ENCODE measurements at regions not wholly inside any gene's neighbourhood (a gene's known extent, or its start where the extent isn't known, plus 50 kb on each side); places are given as distances from the start of the nearest gene placed in this dataset.

GRCh38 chr15:37847776-37848175, 86.7 kb upstream of the TMCO5A start:
- no peaks in the 10 kb centered on the region for H3K4me1 ChIP-seq (ENCODE audit: insufficient read depth, low read length, severe bottlenecking)
- H3K27ac ChIP-seq (ENCODE audit: low read depth, low read length, poor library complexity, severe bottlenecking): no peak overlapping the region
- H3K79me2 ChIP-seq (ENCODE audit: insufficient read depth, low read length): no peaks in the 10 kb centered on the region

GRCh38 chr15:37856109-37856508, 78.3 kb upstream of the TMCO5A start:
- Histone ChIP-seq H3K4me3 (ENCODE audit: low read depth, low read length, poor library complexity, severe bottlenecking) (no peak overlapping the region), H3K9me2 (ENCODE audit: low read depth, low read length) (no peaks in the 10 kb centered on the region; the same call in 1 of the 2 replicates), H3K79me2 (ENCODE audit: insufficient read depth, low read length) (no peaks in the 10 kb centered on the region), H4K20me1 (ENCODE audit: insufficient read depth, low read length) (no peaks in the 10 kb centered on the region), H3K4me1 (ENCODE audit: insufficient read depth, low read length, severe bottlenecking) (no peaks in the 10 kb centered on the region), H3K9me3 (ENCODE audit: low read length) (no peaks in the 10 kb centered on the region), H3K27ac (ENCODE audit: low read depth, low read length, poor library complexity, severe bottlenecking) (no peak overlapping the region), H3K9ac (ENCODE audit: low read length) (no peak overlapping the region), H3K36me3 (ENCODE audit: insufficient read depth, low read length) (no peaks in the 10 kb centered on the region), H2AFZ (ENCODE audit: low read length) (no peak overlapping the region), H3K27me3 (ENCODE audit: insufficient read depth, low read length) (no peaks in the 10 kb centered on the region), H3K4me2 (ENCODE audit: low read length) (no peak overlapping the region), H3F3A (ENCODE audit: insufficient read depth, low read length) (no peaks in the 10 kb centered on the region)
- no peak for TF ChIP-seq CTCF (IDR thresholded peaks at IDR 0.05; ENCODE audit: low read length)
- TF ChIP-seq EZH2 (IDR thresholded peaks at IDR 0.05; ENCODE audit: borderline replicate concordance, low read length): no peak

More at GRCh38 chr15:37847776-37848175, 86.7 kb upstream of the TMCO5A start:
- no peak for TF ChIP-seq EZH2 (IDR thresholded peaks at IDR 0.05; ENCODE audit: borderline replicate concordance, low read length)
- TF ChIP-seq CTCF (IDR thresholded peaks at IDR 0.05; ENCODE audit: low read length): no peak
- Histone ChIP-seq H3K4me2 (ENCODE audit: low read length) (no peak overlapping the region), H3K4me3 (ENCODE audit: low read depth, low read length, poor library complexity, severe bottlenecking) (no peak overlapping the region), H4K20me1 (ENCODE audit: insufficient read depth, low read length) (no peaks in the 10 kb centered on the region), H3K9ac (ENCODE audit: low read length) (no peak overlapping the region), H3K27me3 (ENCODE audit: insufficient read depth, low read length) (no peaks in the 10 kb centered on the region), H3K9me2 (ENCODE audit: low read depth, low read length) (no peaks in the 10 kb centered on the region), H2AFZ (ENCODE audit: low read length) (no peak overlapping the region), H3K9me3 (ENCODE audit: low read length) (no peaks in the 10 kb centered on the region), H3F3A (ENCODE audit: insufficient read depth, low read length) (no peaks in the 10 kb centered on the region), H3K36me3 (ENCODE audit: insufficient read depth, low read length) (no peaks in the 10 kb centered on the region)

- Histone ChIP-seq H3K79me2 (ENCODE audit: insufficient read depth, low read length) (no peaks in the 10 kb centered on the region), H3K36me3 (ENCODE audit: insufficient read depth, low read length) (no peaks in the 10 kb centered on the region), H3K4me1 (ENCODE audit: insufficient read depth, low read length, severe bottlenecking) (no peaks in the 10 kb centered on the region), H3F3A (ENCODE audit: insufficient read depth, low read length) (no peaks in the 10 kb centered on the region), H2AFZ (ENCODE audit: low read length) (no peak overlapping the region), H3K4me2 (ENCODE audit: low read length) (no peak overlapping the region), H3K27me3 (ENCODE audit: insufficient read depth, low read length) (no peaks in the 10 kb centered on the region), H3K9me3 (ENCODE audit: low read length) (no peaks in the 10 kb centered on the region), H3K9me2 (ENCODE audit: low read depth, low read length) (no peaks in the 10 kb centered on the region; the same call in 1 of the 2 replicates), H3K9ac (ENCODE audit: low read length) (no peak overlapping the region), H3K4me3 (ENCODE audit: low read depth, low read length, poor library complexity, severe bottlenecking) (no peak overlapping the region), H3K27ac (ENCODE audit: low read depth, low read length, poor library complexity, severe bottlenecking) (no peak overlapping the region), H4K20me1 (ENCODE audit: insufficient read depth, low read length) (no peaks in the 10 kb centered on the region)
- TF ChIP-seq EZH2 (IDR thresholded peaks at IDR 0.05; ENCODE audit: borderline replicate concordance, low read length) (no peak), CTCF (IDR thresholded peaks at IDR 0.05; ENCODE audit: low read length) (no peak)
Measured at GRCh38 chr15:37860896-37861295, 73.5 kb upstream of the TMCO5A start.
